ENCODE measurements at regions not wholly inside any gene's neighbourhood (a gene's known extent, or its start where the extent isn't known, plus 50 kb on each side); places are given as distances from the start of the nearest gene placed in this dataset.

- Mint-ChIP-seq H3K36me3 (no peaks in the 10 kb centered on the region), H3K27me3 (ENCODE audit: low read depth in 2 of 2) (no peaks in the 10 kb centered on the region), H3K9me3 (peaks cover 5 to 8% of the 10 kb centered on the region in 2 donors), H3K27ac (no peak overlapping the region), H3K4me1 (no peaks in the 10 kb centered on the region), H3K4me3 (no peak overlapping the region)
- DNase-seq: no peak
- Histone ChIP-seq H3K27me3 (ENCODE audit: control insufficient read depth, insufficient read depth, low read length) (no peaks in the 10 kb centered on the region), H3K4me1 (ENCODE audit: control insufficient read depth, insufficient read depth, low read length) (no peaks in the 10 kb centered on the region), H3K4me3 (ENCODE audit: low read length) (no peak overlapping the region), H3K36me3 (ENCODE audit: control insufficient read depth, insufficient read depth, low read length) (no peaks in the 10 kb centered on the region), H3K27ac (ENCODE audit: low read length) (no peak overlapping the region), H3K9me3 (ENCODE audit: control insufficient read depth, insufficient read depth, low read length) (no peaks in the 10 kb centered on the region)
- TF ChIP-seq CTCF (IDR thresholded peaks at IDR 0.05): no peak
- WGBS (ENCODE audit: insufficient coverage): 66% methylated on average over 6 of the region's 6 CpGs
- ATAC-seq: no peak
- intact Hi-C loops (cut with micrococcal nuclease): no loop called here
Measured at GRCh38 chr5:84685121-84685894, 300.6 kb upstream of the EDIL3 start.

GRCh38 chr5:84683594-84683993 lies 298.9 kb upstream of the EDIL3 start:
- no peak for ATAC-seq
- Histone ChIP-seq H3K36me3 (ENCODE audit: control insufficient read depth, insufficient read depth, low read length) (no peaks in the 10 kb centered on the region), H3K4me1 (ENCODE audit: control insufficient read depth, insufficient read depth, low read length) (no peaks in the 10 kb centered on the region), H3K9me3 (ENCODE audit: control insufficient read depth, insufficient read depth, low read length) (no peaks in the 10 kb centered on the region), H3K27ac (ENCODE audit: low read length) (no peak overlapping the region), H3K4me3 (ENCODE audit: low read length) (no peak overlapping the region), H3K27me3 (ENCODE audit: control insufficient read depth, insufficient read depth, low read length) (no peaks in the 10 kb centered on the region)
- intact Hi-C loops (cut with micrococcal nuclease): no loop called here
- TF ChIP-seq CTCF (IDR thresholded peaks at IDR 0.05): no peak
- Mint-ChIP-seq H3K27me3 (ENCODE audit: low read depth in 2 of 2) (no peaks in the 10 kb centered on the region), H3K36me3 (no peaks in the 10 kb centered on the region), H3K4me1 (no peaks in the 10 kb centered on the region), H3K4me3 (no peak overlapping the region), H3K9me3 (peaks cover 8 to 11% of the 10 kb centered on the region in 2 donors), H3K27ac (no peak overlapping the region)
- WGBS (ENCODE audit: insufficient coverage): 72% methylated on average over 1 of the region's 2 CpGs
- DNase-seq: no peak

GRCh38 chr5:84682531-84682930 lies 297.9 kb upstream of the EDIL3 start:
- Mint-ChIP-seq H3K27me3 (ENCODE audit: low read depth in 2 of 2) (no peaks in the 10 kb centered on the region), H3K4me1 (no peaks in the 10 kb centered on the region), H3K36me3 (no peaks in the 10 kb centered on the region), H3K27ac (no peak overlapping the region), H3K9me3 (peaks cover 6 to 7% of the 10 kb centered on the region in 2 donors), H3K4me3 (no peak overlapping the region)
- Histone ChIP-seq H3K4me1 (ENCODE audit: control insufficient read depth, insufficient read depth, low read length) (no peaks in the 10 kb centered on the region), H3K4me3 (ENCODE audit: low read length) (no peak overlapping the region), H3K27me3 (ENCODE audit: control insufficient read depth, insufficient read depth, low read length) (no peaks in the 10 kb centered on the region), H3K36me3 (ENCODE audit: control insufficient read depth, insufficient read depth, low read length) (no peaks in the 10 kb centered on the region), H3K27ac (ENCODE audit: low read length) (no peak overlapping the region), H3K9me3 (ENCODE audit: control insufficient read depth, insufficient read depth, low read length) (no peaks in the 10 kb centered on the region)
- ATAC-seq (no peak), DNase-seq (no peak)
- no peak for TF ChIP-seq CTCF (IDR thresholded peaks at IDR 0.05)
- no CpG with 5 or more reads among the region's 1 CpG for whole genome bisulfite sequencing (ENCODE audit: insufficient coverage)
- intact Hi-C loops (cut with micrococcal nuclease): no loop called here

- TF ChIP-seq CTCF (IDR thresholded peaks at IDR 0.05): no peak
- no peak overlapping the region for H3K27ac ChIP-seq (ENCODE audit: low read length)
- no peaks in the 10 kb centered on the region for H3K27me3 ChIP-seq (ENCODE audit: control insufficient read depth, insufficient read depth, low read length)
- ATAC-seq (no peak), DNase-seq (no peak)
- H3K36me3 Mint-ChIP-seq: no peaks in the 10 kb centered on the region
- H3K4me3 Mint-ChIP-seq: no peak overlapping the region
- intact Hi-C loops (cut with micrococcal nuclease): no loop called here
- H3K27me3 Mint-ChIP-seq (ENCODE audit: low read depth in 2 of 2): no peaks in the 10 kb centered on the region
- H3K9me3 Mint-ChIP-seq: peaks cover 4 to 6% of the 10 kb centered on the region in 2 donors
- H3K9me3 ChIP-seq (ENCODE audit: control insufficient read depth, insufficient read depth, low read length): no peaks in the 10 kb centered on the region
- no peaks in the 10 kb centered on the region for H3K36me3 ChIP-seq (ENCODE audit: control insufficient read depth, insufficient read depth, low read length)
- no peak overlapping the region for H3K4me3 ChIP-seq (ENCODE audit: low read length)
- H3K4me1 Mint-ChIP-seq: no peaks in the 10 kb centered on the region
- no peak overlapping the region for H3K27ac Mint-ChIP-seq
- no peaks in the 10 kb centered on the region for H3K4me1 ChIP-seq (ENCODE audit: control insufficient read depth, insufficient read depth, low read length)
Measured at GRCh38 chr5:84680908-84681307, 296.2 kb upstream of the EDIL3 start.
